Breast epithelium (tissue), 3 donors: ENCODE measurements at regions not wholly inside any gene's neighbourhood (a gene's known extent, or its start where the extent isn't known, plus 50 kb on each side); places are given as distances from the start of the nearest gene placed in this dataset.

Experiments
- CTCF ChIP-seq, 3 donors: fragments of 450-650 bp; IDR thresholded peaks; one replicate each; pipeline ENCODE4 v1.5.1; 2016 to 2017; ENCODE audit warnings: antibody characterized with exemption in 3 of 3, mild to moderate bottlenecking in 3 of 3, moderate library complexity in 3 of 3
- POLR2AphosphoS5 ChIP-seq, 3 donors: sonication (generic); formaldehyde crosslinking; IDR thresholded peaks; one replicate each; pipeline ENCODE4 v1.6.1; 2017; ENCODE audit warnings: antibody characterized with exemption in 3 of 3

GRCh38 chr22:27297125-27297524 lies 504.4 kb downstream of the MN1 start:
- TF ChIP-seq CTCF (IDR thresholded peaks at IDR 0.05), result no peak
- TF ChIP-seq POLR2AphosphoS5 (IDR thresholded peaks at IDR 0.05), result no peak
